NCI-H69 (cell line): ENCODE measurements at regions not wholly inside any gene's neighbourhood (a gene's known extent, or its start where the extent isn't known, plus 50 kb on each side); places are given as distances from the start of the nearest gene placed in this dataset.
"Not testable (repeated sequence)": the region's sequence is repeated elsewhere in the genome, so short reads cannot be mapped to it uniquely, and the experiment has no call there.

Source experiments
- DNase-seq: peaks from one replicate; lab custom pipeline; 2025; lab: John Stamatoyannopoulos, UW

DNA sequence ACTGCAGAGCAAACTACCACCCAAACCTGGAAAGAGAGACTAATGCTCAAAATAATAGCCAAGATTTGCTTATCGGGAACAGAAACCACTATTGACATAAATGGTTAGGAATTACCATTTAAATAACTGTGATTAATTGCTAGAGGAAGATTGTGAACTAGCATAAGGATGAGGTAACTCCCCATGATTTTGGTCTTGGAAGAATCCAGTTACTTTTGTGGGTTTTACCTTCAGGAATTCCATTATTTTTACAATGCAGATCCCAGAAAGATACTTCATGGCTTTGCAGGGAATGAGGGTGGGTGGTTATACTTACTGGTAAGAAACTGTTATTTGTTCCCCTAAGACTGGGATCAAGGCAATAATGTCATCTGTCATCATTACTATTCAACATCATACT, 652.9 kb upstream of the FLRT2 start:
- DNase-seq: no peak

DNA sequence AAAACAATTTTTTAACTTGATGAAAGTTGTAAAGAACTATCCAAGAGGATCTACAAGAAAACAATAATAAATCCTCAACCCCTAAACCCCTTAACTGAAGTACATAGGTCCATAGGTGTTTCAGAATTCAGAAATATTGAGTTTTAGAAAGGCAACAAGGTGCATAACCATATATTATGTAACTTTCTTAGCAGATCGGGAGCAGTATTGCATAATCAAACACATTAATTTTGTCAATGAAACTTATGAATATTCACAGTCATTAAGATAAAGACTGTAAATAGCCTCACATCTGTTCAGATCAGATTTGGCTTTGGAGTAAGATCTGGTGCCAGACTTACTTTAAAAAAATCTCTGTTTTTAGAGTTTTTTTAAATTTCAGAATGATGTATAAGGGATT, 647.1 kb upstream of the FLRT2 start:
- DNase-seq: no peak

DNA sequence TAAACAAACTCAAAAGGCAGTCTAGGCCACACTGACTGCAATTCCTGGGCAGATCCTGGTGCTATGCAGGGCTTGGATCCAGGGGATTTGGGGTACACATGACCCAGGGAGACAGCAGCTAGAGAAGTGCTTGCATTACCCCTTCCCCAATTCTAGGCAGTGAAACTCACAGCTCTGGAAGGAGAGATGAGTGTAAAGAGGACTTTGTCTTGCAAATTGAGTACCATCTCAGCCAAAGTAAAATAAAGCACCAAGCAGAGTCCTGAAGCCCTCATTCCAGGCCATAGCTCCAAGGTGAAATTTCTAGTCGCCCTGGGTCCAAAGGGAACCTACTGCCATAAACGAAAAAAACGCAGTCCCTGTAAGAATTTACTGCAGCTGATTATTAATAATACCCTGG, 644.9 kb upstream of the FLRT2 start:
- DNase-seq: no peak

DNA sequence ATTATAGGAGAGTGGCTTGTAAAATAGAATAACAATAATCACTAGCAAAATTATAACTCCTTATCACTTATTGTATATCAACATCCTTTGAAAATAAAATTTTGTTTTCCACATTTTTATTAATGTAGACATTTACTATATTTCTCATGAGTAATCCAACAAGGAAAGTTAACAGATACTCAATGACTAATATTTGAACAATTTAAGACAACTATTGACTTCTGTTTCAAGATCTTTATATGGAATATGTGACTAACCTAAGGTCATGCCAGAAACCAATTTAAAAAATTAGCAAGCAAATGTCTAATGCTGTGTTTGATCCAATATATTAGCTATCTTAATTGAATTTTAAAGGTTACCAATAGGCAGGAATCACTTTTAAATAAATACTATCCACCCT, 638.5 kb upstream of the FLRT2 start:
- no peak for DNase-seq

DNA sequence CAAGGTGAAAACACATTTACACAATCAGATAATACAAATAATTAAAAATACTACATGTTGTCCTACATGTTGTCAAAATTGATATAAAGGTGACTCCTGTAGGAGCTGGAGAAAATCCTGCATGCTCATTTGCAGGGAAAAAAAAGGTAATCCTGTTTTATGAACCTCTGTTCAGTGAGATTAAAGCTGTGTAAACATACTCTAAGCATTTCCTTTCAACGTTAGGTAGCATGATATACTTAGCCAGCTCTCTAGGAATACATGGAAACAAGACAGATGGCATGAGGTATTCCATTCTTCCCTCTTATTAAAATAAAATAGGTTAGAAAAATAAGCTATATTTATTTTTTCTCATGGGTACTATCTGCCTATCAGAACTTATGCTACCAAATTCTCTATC, 635.7 kb upstream of the FLRT2 start:
- peak; percentile 76 for DNase-seq

DNA sequence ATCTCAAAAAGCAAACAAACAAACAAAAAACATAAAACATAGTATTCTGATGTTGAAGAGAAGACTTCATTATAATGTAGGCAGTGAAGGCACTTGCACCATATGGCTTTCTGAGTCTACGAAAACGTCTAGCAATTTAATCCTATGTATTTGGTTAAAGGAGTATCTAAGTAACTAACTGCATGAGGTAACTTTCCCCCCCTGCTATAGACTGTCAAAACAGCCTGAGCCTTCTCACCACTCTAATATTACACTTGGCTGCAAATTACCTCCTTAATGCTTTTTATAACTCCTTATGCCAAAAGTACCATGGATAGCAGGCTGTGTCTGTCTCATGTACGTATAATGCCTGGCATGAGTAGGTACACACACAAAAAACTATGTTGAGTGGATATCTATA, 607.6 kb upstream of the FLRT2 start:
- peak; percentile 54 for DNase-seq

DNA sequence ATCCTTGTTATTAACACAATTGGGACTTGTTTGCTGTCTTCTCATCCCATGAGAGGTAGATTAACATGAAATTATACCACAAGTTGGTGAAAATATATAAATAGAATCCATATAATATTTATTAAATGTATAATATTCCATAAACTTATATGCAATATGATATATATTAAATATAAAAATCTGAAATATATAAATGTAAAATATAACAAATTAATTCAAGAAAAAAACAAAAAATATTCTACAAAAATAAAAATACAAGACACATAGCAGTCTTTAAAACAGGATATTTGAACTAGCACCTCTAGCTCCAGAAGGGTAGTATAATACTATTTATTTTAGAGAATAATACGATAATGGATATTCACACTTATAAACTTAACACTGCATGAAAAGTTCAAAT, 603.3 kb upstream of the FLRT2 start:
- DNase-seq: no peak

DNA sequence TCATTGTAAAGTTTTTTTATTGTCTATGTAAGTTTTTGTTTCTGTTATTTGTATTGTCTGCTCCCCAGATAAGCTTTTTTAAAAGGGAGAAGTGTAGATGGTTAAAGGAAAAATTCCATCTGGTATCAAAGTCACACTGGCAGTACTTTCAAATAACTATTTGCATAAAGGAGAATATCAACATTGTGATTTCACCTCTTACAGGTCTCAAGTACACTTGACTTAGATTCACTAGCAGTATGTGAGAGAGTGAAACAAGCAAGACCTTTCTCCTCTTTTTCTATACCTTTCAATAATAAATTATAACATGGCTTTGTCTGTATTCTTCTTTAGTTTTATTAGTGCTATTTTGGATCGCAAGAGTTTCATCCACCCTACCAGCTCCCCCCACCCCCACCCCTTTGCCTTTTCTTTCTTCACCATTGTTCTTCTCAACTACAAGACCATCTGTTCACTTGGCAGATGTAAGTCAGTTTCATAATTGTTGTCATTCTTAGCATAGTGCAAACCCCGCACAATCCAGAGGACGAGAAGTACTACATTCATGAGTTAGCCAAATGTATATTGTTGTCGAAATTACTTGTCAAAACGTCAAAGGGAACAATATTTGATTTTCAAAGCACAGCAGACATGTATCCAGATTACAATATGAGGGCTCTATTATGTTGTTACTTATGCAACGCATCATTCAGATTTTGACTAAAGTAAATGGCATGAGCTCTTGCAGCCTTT, 602.7 kb upstream of the FLRT2 start:
- DNase-seq: peak; percentile 85

DNA sequence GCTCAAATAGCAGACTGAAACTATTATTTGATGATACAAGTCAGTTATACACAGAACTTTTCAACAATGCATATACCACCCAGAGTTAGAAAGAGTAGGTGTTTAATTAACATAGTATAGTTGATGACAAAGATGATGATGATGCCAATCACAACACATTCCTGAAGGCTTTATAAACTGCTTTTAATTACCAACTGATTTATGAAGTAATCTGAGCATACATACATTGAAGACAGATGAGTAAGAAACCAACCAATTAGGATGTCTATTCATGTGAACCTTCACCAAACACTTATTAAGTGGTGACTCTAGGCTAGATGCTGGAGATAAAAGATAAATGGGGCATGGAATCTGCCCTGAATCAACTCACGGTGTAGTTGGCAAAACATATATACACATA, 600.9 kb upstream of the FLRT2 start:
- peak; percentile 77 for DNase-seq

DNA sequence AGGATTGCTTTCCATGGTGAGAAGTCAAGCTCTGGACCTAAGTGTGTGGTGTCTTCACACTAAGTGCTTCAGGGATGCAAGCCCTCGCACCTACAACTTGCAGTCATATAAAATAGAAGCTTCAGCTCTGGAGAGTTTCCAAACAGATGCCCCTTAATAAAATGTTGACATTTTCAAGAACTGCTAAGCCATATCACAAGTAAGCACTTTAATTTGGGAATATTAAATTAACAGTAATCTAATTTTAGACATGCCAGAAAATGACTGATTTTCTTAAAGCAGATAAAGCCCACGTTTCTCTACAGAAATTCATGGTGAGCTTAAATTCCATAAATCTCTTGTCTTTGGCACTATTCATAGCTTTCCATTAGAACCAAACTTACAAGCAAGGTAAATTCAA, 600.1 kb upstream of the FLRT2 start:
- DNase-seq: no peak

DNA sequence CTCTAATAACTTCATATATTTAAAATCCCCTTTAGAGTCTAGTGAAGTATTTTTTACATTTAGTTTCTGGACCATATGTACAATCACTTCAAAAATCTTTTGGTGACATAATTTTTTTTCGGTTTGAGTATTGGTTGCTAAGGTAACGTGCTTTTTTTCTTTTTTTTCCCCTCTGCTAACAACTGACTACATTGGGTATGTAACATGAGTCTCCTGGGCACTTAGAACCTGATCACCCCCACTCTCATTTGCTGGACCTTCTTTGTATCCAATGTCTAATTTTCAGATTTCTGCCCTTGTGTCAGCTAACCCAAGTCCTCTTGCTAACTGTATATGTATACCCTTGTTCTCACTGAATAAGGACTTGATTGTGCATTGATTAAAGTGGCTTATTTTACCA, 592.9 kb upstream of the FLRT2 start:
- peak; percentile 26 for DNase-seq

DNA sequence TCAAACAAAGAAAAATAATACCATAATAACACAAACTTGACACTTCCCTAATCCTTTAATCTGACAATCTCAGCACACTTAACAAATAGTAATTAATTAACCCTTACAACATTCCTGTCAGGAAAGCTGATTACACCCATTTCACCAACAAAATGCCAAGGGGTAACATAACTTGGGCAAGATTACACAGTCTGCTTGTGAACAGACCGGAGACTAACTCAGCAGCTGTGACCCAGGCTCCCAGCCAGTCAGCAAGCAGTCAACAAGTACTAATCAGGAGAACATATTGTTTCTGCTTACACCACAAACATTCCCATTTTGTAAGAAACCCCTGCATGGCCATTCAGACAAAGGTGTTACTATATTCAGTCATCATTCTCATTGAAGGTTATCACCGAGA, 592.5 kb upstream of the FLRT2 start:
- DNase-seq: peak; percentile 21

DNA sequence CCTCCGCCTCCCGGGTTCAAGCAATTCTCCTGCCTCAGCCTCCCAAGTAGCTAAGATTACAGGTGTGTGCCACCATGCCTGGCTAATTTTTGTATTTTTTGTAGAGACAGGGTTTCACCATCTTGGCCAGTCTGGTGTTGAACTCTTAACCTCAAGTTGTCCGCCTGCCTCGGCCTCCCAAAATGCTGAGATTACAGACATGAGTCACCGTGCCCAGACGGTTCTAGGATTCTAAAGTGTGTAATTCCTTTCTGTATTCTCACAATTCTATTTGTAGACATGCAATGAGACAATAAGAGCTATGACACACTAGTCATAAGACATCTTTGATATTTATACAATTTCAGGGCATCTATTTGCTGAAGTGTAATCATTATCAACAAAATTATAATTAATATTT, 585.0 kb upstream of the FLRT2 start:
- not testable (repeated sequence) for DNase-seq

DNA sequence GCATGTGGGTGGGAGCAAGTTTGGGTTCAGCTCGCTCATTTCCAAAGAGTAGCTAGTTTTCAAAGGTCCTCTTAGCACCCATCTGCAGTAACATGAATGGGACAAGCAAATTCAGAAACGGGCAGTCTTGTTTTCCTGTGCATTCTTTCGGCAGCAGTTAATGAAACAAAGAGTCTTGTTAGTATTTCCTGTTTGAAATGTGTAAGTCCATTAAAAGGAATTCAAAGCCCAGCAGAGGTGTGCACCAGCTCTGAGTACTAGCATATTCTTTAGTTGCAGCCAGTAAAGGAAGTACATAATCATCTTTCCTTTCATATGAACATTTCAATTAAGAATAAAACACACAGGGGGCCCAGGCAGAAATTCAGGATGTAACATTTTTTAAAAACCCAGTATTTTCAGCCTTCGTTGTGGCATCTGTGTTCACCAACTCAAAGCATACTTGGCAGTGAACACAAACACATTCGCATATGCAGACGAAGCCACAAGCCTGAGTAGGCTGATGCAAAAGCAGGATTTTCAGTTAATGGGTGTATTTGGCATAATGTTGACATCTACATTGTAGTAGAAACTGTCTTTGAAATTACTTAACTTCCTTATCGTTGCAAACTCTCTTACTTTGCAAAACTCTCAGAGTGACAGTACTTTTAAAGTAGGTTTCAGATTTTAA, 570.0 kb upstream of the FLRT2 start:
- DNase-seq: no peak

DNA sequence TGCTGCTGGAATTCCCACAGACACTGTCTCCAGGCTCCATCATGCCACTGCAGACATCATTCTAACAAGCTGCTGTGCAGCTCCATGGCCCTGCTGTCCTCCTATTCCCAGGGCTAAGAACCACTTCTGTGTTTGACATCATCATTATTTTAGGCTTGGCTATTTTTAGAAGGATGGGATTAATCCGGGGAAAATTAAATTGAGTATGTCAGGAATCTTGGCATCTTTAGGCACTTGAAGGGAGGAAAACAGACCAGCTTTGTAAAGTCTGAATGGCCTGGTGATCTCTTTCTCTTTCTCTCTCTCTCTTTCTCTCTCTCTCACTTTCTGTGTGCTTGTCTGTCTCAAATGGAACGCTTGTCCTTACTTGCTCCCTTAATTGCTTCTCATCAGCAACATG, 568.3 kb upstream of the FLRT2 start:
- DNase-seq: no peak

DNA sequence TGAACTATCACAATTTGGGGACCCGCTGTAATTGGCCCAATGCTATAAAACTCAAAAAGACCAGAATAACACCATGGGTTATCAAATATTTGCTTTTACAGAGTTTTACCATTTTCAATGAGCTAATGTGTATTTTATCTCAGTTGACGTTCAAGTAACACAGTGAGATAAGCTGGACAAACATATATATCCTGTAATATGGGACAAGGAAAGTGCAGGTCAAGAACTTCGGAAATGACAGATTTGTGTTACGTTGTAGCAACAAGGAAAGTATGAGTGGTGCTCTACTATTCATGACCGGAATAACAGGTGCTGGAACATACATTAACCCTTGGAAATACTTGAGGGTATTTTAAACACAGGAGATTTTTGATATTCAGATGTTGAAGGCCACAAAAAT, 566.4 kb upstream of the FLRT2 start:
- no peak for DNase-seq

DNA sequence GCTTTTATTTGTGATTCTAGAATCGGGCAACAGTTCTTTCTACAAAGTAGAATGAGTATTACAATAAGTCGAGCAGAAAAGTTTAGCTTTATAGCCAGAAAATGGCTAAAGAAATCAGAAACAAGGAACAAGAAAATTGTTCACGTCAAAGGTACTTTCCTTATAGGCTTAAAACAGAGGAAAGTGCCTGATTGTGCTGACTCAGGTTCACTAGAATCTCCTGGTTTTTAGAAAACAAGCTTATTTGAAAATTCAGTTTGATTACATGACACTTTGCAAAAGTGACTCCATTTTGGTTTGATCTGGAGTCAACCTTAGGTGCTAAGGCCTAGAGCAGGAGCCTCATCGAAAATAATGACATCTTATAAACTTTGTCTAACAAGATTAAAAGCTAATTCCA, 564.7 kb upstream of the FLRT2 start:
- no peak for DNase-seq

DNA sequence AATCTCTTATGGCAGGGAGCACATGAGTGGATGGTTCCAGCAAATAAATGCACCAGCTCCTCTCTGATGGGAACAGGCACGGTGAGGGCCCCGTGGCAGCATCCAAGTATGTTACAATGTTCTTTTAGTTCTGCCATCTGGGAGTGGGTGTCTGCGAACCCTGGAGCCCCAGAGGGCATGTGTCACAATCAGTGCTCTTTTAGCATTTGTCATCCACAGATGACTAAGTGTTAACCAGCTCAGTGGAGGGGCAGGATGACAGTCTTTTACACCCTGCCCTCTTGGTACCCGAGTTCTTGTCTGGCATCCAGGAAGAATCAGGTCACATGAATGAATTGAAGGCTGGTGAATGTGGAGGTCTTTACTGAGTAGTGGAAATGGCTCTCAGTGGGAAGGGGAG, 560.4 kb upstream of the FLRT2 start:
- DNase-seq: peak; percentile 13

DNA sequence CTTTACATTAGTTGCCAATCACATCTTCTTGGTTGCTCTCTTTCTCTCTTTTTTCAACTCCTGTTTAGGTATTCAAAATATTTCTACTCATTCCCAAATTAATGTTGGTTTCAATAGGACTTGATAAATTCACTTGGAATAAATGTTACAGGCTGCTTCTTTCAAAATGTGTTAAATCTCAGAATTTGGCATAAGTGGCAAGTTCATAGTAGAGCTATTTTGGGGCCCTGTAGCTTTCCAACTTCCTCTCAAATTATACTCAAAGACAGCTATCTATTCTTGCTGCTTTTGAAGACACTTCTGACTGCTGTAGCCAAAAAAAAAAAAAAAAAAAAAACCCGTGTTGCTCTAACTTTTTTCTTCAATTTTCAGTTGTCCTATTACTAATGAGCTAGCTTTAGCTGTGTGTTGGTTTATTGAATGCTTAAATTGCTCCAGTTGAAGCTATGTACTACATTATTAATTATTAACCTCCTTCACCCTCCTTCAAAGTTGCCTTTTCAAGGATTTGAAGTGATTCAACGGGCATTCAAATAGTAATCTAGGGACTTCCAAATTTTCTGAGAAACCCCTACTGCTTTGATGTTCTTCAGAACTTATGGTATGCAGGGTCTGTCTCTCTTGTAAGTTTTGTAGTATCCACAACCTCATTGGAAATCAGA, 554.6 kb upstream of the FLRT2 start:
- DNase-seq: no peak

DNA sequence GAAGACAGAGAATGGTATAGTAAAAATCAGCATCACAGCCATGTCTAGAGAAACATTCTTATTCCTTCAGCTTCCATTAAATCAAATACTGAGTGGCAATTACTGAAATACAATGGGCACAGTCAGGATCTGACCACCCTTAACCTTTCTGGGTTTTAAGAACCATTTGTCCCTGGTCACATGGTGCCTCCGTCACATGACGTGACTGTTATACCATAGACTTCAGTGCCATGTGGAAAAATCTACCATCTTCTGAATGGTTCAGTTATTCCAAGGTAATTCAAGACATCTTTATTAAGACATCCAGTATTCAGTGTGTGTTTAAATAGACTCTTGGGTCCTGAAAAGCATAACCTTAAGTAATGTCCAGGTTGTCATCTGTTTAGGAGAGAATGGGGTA, 553.1 kb upstream of the FLRT2 start:
- DNase-seq: peak; percentile 25

DNA sequence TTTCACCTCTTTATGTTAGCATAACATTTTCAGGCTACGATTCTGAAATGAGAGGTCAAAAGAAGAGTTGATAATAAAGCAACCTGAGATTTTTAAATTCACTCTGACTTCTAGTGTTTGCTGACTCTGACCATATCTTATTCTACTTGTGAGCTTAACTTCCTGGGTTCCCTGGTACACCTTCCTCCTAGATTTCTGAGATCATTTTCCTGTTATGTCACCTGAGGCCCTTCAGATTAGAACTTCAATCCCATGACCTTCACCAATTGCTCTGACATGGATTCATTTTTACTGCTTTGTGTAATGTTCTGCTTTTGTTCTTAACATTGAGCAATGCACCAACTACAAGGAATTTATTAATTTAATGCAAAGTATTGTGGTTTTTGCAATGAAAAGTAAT, 542.9 kb upstream of the FLRT2 start:
- DNase-seq: no peak

DNA sequence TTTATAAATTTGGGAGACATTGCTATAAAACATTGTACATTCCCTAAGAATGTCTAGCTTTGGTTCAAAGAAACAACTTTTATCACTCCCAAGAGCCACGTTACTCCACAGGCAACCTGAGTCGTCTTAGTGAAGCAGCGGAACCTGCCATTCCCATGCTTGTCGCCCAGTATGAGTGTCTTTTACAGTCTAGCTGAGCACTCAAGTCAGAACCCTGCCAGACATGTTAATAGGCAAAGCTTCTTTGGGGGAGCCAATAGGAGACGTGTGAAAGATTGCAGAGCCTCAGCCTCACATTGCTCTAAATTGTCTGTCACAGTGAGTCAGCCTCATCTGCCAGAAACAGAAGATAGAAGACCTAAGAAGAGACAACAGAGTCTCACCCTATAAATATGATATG, 541.6 kb upstream of the FLRT2 start:
- DNase-seq: no peak

DNA sequence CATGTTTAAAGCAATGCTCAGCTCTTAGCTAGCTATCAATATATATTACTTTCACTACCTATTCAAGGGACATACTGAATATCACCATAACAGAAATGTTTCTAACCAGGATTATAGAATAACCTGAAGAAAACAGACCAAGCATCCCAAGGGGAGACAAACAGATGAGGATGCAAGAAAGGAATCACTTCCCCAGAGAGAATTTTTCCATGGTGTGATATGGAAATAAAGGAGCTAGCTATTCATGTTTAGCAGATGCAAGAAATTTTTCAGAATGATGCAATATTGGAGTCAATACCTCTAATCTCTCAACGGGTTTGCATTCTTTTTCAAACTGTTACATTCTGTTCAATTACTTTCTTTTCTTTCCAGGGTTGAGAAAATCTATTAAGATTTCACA, 538.9 kb upstream of the FLRT2 start:
- DNase-seq: no peak

DNA sequence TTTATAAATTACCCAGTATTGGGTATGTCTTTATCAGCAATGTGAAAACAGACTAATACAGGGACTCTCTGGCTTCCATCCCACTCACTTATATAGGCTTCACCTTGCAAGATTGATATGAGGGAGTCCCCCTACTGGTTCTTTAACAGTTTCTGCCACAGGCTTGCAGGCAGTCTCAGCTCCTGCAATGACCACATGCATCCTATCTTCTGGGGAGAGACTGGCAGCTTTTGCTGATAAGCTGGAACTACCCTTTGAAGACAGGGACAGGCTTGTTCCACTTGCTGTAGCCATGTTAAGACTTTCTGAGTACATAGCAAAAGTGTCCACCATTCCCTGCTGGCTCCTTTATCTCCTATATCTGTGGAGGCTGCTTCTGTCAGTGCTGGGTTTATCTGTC, 531.7 kb upstream of the FLRT2 start:
- DNase-seq: no peak
